Stromal cell of bone marrow (primary cell): ENCODE measurements at regions not wholly inside any gene's neighbourhood (a gene's known extent, or its start where the extent isn't known, plus 50 kb on each side); places are given as distances from the start of the nearest gene placed in this dataset.
A peak's percentile ranks its signal among the peaks of the same experiment; 100 is the strongest.

Source experiments
- DNase-seq: peaks from one replicate; pipeline ENCODE4 v3.0.0-alpha.2; 2012; ENCODE audit warnings: low read depth

- DNase-seq = no peak
Measured at GRCh38 chrX:39740078-39740477, 357.7 kb downstream of the BCOR start.

- no peak for DNase-seq
Measured at GRCh38 chrX:39741904-39742303, 355.9 kb downstream of the BCOR start.

- no peak for DNase-seq
Measured at GRCh38 chrX:39745818-39746217, 351.9 kb downstream of the BCOR start.

- DNase-seq = no peak
Measured at GRCh38 chrX:39749135-39749534, 348.6 kb downstream of the BCOR start.

- no peak for DNase-seq
Measured at GRCh38 chrX:39749728-39750127, 348.0 kb downstream of the BCOR start.

GRCh38 chrX:39750256-39750790, 347.4 kb downstream of the BCOR start:
- DNase-seq = no peak

GRCh38 chrX:39750848-39751247, 346.9 kb downstream of the BCOR start:
- DNase-seq = no peak

GRCh38 chrX:39752815-39753214, 344.9 kb downstream of the BCOR start:
- no peak for DNase-seq

GRCh38 chrX:39753293-39753996, 344.3 kb downstream of the BCOR start:
- DNase-seq = no peak

- DNase-seq = peak; percentile 85
Measured at GRCh38 chrX:39755143-39756032, 342.4 kb downstream of the BCOR start.

GRCh38 chrX:39756086-39756883, 341.5 kb downstream of the BCOR start:
- no peak for DNase-seq

- DNase-seq = no peak
Measured at GRCh38 chrX:39757971-39758370, 339.8 kb downstream of the BCOR start.

- no peak for DNase-seq
Measured at GRCh38 chrX:39758791-39759525, 338.8 kb downstream of the BCOR start.

GRCh38 chrX:39759526-39760224, 338.1 kb downstream of the BCOR start:
- no peak for DNase-seq

GRCh38 chrX:39760930-39761329, 336.8 kb downstream of the BCOR start:
- no peak for DNase-seq

GRCh38 chrX:39762266-39762841, 335.4 kb downstream of the BCOR start:
- no peak for DNase-seq

- no peak for DNase-seq
Measured at GRCh38 chrX:39764441-39764914, 333.3 kb downstream of the BCOR start.

- DNase-seq = no peak
Measured at GRCh38 chrX:39765327-39765726, 332.4 kb downstream of the BCOR start.

- no peak for DNase-seq
Measured at GRCh38 chrX:39766085-39766726, 331.6 kb downstream of the BCOR start.

- DNase-seq = no peak
Measured at GRCh38 chrX:39766855-39767254, 330.9 kb downstream of the BCOR start.
